Pancreas (tissue), 10 donors: ENCODE measurements at regions not wholly inside any gene's neighbourhood (a gene's known extent, or its start where the extent isn't known, plus 50 kb on each side); places are given as distances from the start of the nearest gene placed in this dataset.

Source experiments
- ATAC-seq, 4 donors: fragments of 200-7000 bp; cut with Tn5 transposase; one replicate each; pipeline versions ENCODE4 v1.8.0 to v1.9.1; 2020; ENCODE audit warnings: mild to moderate bottlenecking in 4 of 4, moderate library complexity in 4 of 4
- DNase-seq, 6 donors: peaks; one replicate each; pipeline ENCODE4 v3.0.0-alpha.2; 2020
- FAIRE-seq: peaks from 2 replicates; lab custom pipeline; 2012; peaks lifted over from hg19 to GRCh38; lab: Jason Lieb, UNC
- H3K27ac ChIP-seq, 4 donors: fragments of 200-600 bp; sonication (generic); 1 replicate in 3 of 4; 2 replicates in 1 of 4; pipeline versions ENCODE4 v1.5.0 to v1.8.0; 2020
- H3K27me3 ChIP-seq, 4 donors: fragments of 200-600 bp; one replicate each; pipeline ENCODE4 v1.8.0; 2021
- H3K36me3 ChIP-seq, 3 donors: fragments of 200-600 bp; sonication (generic) in 1 of 3; one replicate each; pipeline versions ENCODE4 v1.5.0 to v1.8.0; 2020 to 2021
- H3K4me1 ChIP-seq, 3 donors: fragments of 200-600 bp; one replicate each; pipeline ENCODE4 v1.8.0; 2021
- H3K4me3 ChIP-seq, 4 donors: fragments of 200-600 bp; sonication (generic) in 2 of 4; one replicate each; pipeline versions ENCODE4 v1.5.0 to v1.8.0; 2020 to 2021
- H3K9me3 ChIP-seq, 4 donors: fragments of 200-600 bp; one replicate each; pipeline ENCODE4 v1.8.0; 2021
- WGBS, 2 donors: extraction: QIAGEN DNeasy Blood & Tissue Kit; methylation state at CpG; one replicate each; pipeline ENCODE4 v1.1.7; 2013; 5-methylcytosine and 5-hydroxymethylcytosine counted together
- intact Hi-C, 3 donors: fragments of 100-400 bp; cut with DNase I; formaldehyde crosslinking; loops; one replicate each; pipeline versions ENCODE4 v1.11.1 to v1.14.2; 2022
- TF ChIP-seq, protein P1 (sequence below), 4 donors: fragments of 200-600 bp; sonication (generic) in 3 of 4; IDR thresholded peaks; one replicate each; pipeline versions ENCODE4 v1.5.0 to v1.8.0; 2021; ENCODE audit warnings: antibody characterized with exemption in 4 of 4
- donor health status: healthy with polysubstance abuse.
- donor health status: DM: no; HTN: no; CAD: no; lungs with moderate emphysema.
- donor health status: DM: no; HTN: no; CAD: no.
- donor health status: control.
- donor health status: control.
- donor health status: Bipolar disorder and iron deficiency.
- donor health status: DM: yes; HTN: yes; CAD: no.
- donor health status: DM: no; HTN: no; CAD: no.
- donor health status: DM: no; HTN: no; CAD: no.
- donor health status: DM: yes; HTN: yes; CAD: no.

DNA sequence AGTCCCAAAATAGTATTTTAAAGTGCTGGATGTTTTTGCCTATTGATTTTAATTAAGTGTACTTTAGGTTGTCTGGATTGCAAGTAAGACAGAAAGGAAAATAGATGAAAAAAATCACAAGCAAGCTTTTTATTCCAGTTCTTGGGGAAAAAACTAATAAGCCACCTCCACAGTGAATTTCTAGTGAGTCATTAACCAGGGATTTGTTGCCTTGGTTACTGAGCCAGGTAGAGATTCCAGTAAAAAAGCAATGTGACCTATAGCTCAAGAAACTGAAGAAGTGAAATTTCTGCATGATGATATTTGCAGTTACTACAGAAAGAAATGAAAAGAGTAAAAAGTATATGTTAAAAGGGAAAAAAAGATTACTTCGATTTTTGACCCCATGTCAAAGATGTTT is 160.6 kb downstream of the METTL4 start:
- TF ChIP-seq, protein P1, sequence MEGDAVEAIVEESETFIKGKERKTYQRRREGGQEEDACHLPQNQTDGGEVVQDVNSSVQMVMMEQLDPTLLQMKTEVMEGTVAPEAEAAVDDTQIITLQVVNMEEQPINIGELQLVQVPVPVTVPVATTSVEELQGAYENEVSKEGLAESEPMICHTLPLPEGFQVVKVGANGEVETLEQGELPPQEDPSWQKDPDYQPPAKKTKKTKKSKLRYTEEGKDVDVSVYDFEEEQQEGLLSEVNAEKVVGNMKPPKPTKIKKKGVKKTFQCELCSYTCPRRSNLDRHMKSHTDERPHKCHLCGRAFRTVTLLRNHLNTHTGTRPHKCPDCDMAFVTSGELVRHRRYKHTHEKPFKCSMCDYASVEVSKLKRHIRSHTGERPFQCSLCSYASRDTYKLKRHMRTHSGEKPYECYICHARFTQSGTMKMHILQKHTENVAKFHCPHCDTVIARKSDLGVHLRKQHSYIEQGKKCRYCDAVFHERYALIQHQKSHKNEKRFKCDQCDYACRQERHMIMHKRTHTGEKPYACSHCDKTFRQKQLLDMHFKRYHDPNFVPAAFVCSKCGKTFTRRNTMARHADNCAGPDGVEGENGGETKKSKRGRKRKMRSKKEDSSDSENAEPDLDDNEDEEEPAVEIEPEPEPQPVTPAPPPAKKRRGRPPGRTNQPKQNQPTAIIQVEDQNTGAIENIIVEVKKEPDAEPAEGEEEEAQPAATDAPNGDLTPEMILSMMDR (IDR thresholded peaks at IDR 0.05) = no peak
- Histone ChIP-seq H3K27me3 (no peaks in the 10 kb centered on the region), H3K9me3 (no peaks in the 10 kb centered on the region), H3K27ac (no peak overlapping the region), H3K4me3 (no peak overlapping the region), H3K4me1 (no peaks in the 10 kb centered on the region), H3K36me3 (no peaks in the 10 kb centered on the region)
- intact Hi-C loops = no loop called here
- peak in 1 of 4 donors; percentile 67 for ATAC-seq
- DNase-seq = no peak
- no peak for FAIRE-seq
- 65 to 68% methylated on average over 1 of the region's 1 CpG for WGBS, 2 donors

DNA sequence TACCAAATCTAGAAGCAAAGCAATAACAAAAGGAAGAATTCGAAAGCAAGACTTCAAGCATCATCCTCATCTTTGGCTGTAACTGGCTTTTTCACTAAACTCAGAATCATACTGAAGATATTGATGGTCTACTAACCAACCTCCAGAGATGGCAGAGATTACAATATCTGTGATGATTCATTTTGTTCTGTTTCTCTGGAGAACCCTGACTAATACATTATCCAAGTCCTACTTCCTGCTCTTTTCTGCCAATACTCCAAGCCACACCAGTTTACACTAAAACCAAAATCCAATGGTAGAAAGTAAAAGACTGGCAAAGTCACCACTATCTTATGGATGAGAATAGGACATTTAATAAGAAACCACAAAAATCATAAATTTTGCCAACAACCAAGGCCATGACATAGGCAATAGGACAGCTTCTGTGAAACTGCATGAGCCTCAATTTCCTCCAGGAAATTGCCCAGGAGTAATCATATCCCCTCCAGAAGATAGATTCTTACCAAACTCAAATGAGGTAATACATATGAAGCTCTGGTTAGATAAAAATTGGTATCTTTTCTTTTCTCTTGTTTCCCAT is 159.8 kb downstream of the METTL4 start:
- H3K4me3 ChIP-seq = no peak overlapping the region
- DNase-seq = no peak
- intact Hi-C loops = no loop called here
- H3K9me3 ChIP-seq = no peaks in the 10 kb centered on the region
- no peak overlapping the region for H3K27ac ChIP-seq
- FAIRE-seq = no peak
- WGBS, 2 donors = 77 to 100% methylated on average over 1 of the region's 1 CpG
- no peaks in the 10 kb centered on the region for H3K27me3 ChIP-seq
- TF ChIP-seq, protein P1 (IDR thresholded peaks at IDR 0.05) = no peak
- H3K36me3 ChIP-seq = no peaks in the 10 kb centered on the region
- ATAC-seq = peak in 2 of 4 donors; percentile 13 to 22
- no peaks in the 10 kb centered on the region for H3K4me1 ChIP-seq

DNA sequence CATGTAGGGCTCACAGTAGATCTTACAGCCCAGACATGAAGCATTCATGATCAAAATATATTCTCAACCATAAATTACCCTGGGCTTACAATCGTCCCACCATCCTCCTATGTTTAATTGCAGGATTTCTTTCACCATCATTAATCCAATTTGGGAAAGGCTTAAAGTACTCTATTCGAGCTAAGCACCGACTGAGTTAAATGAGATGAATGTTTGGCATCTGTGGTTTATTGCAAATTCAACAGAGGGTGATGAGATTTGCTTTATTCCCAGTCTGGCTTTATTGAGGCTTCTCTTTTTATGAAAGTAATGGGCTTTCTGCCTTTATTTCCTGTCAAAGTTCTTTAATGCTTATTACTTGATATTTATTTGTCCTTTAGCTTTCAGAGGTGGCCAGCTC is 159.0 kb downstream of the METTL4 start:
- no peaks in the 10 kb centered on the region for H3K4me1 ChIP-seq
- TF ChIP-seq, protein P1 (IDR thresholded peaks at IDR 0.05) = no peak
- DNase-seq = no peak
- H3K9me3 ChIP-seq = no peaks in the 10 kb centered on the region
- no peak overlapping the region for H3K4me3 ChIP-seq
- H3K36me3 ChIP-seq = no peaks in the 10 kb centered on the region
- intact Hi-C loops = no loop called here
- WGBS, 2 donors = 61 to 83% methylated on average over 3 of the region's 3 CpGs
- no peak for ATAC-seq
- FAIRE-seq = no peak
- H3K27me3 ChIP-seq = no peaks in the 10 kb centered on the region
- H3K27ac ChIP-seq = no peak overlapping the region

DNA sequence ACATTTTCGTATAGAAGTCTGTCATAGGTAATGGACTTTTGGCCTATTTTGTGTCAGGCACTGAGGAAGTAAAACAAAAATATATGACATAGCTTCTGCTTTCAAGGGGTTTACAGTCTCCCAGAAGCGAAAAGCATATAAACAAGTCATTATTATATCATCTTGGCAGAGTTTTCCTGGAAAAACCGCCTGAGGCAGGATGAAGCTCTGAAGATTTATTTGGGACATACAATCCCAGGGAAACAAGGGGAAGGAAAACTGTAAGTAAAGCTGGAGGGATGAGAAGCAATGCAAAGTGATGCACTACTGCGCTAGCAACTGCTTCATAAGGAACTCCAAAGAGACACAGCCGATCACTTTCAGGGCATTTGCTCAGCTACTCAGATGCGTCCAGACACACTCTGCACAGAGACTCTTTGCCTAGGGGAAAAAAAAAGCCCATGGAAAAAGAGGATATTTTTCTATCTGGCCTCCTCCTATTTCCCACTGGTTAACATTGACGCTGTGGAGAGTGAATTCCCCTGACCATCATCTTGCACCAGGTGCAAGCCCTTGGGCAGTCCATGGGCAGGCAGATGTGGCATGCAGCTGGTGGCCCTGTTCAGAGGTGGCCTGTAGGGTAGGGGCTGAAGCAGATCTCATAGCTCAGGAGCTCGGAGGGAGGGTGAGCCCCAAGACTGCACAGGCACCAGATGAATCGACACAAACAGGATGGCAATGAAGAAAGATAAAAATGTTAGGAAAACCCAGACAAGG is 158.1 kb downstream of the METTL4 start:
- ATAC-seq = no peak

More for the DNA sequence above, 158.1 kb downstream of the METTL4 start:
- Histone ChIP-seq H3K4me3 (no peak overlapping the region), H3K36me3 (no peaks in the 10 kb centered on the region), H3K9me3 (no peaks in the 10 kb centered on the region), H3K4me1 (no peaks in the 10 kb centered on the region), H3K27me3 (no peaks in the 10 kb centered on the region), H3K27ac (no peak overlapping the region)
- TF ChIP-seq, protein P1 (IDR thresholded peaks at IDR 0.05) = no peak
- DNase-seq (no peak), FAIRE-seq (no peak)
- 74 to 79% methylated on average over 9 of the region's 9 CpGs for WGBS, 2 donors
- intact Hi-C loops = no loop called here
